ENCODE measurements at regions not wholly inside any gene's neighbourhood (a gene's known extent, or its start where the extent isn't known, plus 50 kb on each side); places are given as distances from the start of the nearest gene placed in this dataset.

GRCh38 chr2:5263291-5263690 lies 428.9 kb upstream of the SOX11 start:
- Histone ChIP-seq H3K27ac (no peak overlapping the region), H3K4me1 (ENCODE audit: control insufficient read depth in 1 of 2, low read depth in 2 of 2) (no peaks in the 10 kb centered on the region), H3K27me3 (replicated peaks; ENCODE audit: insufficient read depth) (no peaks in the 10 kb centered on the region), H3K4me3 (no peak overlapping the region), H3K9me3 (no peaks in the 10 kb centered on the region), H3K36me3 (no peaks in the 10 kb centered on the region)
- DNase-seq (ENCODE audit: low spot score) (no peak), ATAC-seq (ENCODE audit: insufficient number of reproducible peaks, low FRiP score, low read depth) (no peak)
- TF ChIP-seq CTCF (IDR thresholded peaks at IDR 0.05): no peak

DNA sequence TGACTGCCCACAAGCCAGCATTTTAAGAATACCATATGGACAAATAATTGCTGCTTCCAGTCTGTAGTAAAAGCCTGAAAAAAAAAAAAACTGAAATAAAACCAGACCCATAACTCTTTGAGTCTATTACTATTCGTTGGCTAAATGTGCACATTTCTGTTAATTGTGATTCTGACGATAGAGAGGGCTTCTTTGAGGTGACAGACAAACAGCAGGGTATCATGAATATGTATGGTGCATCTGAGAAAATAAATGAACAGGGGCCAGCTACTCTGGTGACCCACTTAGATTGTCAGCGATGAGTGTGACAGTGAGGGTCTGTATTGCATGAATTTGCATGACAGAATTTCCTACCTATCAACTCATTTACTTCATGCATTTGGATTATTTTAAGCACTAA lies 427.8 kb upstream of the SOX11 start:
- DNase-seq (ENCODE audit: low spot score): no peak
- no peak for ATAC-seq (ENCODE audit: insufficient number of reproducible peaks, low FRiP score, low read depth)
- Histone ChIP-seq H3K4me1 (ENCODE audit: control insufficient read depth in 1 of 2, low read depth in 2 of 2) (no peaks in the 10 kb centered on the region), H3K9me3 (no peaks in the 10 kb centered on the region), H3K4me3 (no peak overlapping the region), H3K27me3 (replicated peaks; ENCODE audit: insufficient read depth) (no peaks in the 10 kb centered on the region), H3K27ac (no peak overlapping the region), H3K36me3 (no peaks in the 10 kb centered on the region)
- TF ChIP-seq CTCF (IDR thresholded peaks at IDR 0.05): no peak

DNA sequence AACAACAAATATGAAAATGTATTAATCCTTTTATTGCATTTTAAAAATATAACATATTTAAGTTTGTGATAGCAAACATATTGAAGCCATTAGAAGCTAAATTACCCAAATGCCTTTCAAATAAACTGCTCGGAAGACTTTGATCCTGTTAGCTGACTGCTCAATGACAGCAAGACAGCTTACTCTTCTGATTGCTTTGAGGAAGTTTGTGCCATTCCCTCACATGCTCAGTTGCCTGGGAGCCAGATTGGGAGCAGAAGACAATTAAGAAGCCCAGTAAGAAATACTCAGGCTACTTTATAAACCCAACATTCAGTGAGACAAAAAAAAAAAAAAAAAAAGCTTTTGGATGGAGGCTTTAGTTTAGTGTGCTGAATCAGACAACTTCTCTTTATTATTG lies 407.1 kb upstream of the SOX11 start:
- Histone ChIP-seq H3K4me1 (ENCODE audit: control insufficient read depth in 1 of 2, low read depth in 2 of 2) (no peaks in the 10 kb centered on the region), H3K27ac (no peak overlapping the region), H3K36me3 (no peaks in the 10 kb centered on the region), H3K4me3 (no peak overlapping the region), H3K27me3 (replicated peaks; ENCODE audit: insufficient read depth) (no peaks in the 10 kb centered on the region), H3K9me3 (no peaks in the 10 kb centered on the region)
- ATAC-seq (ENCODE audit: insufficient number of reproducible peaks, low FRiP score, low read depth): no peak
- no peak for TF ChIP-seq CTCF (IDR thresholded peaks at IDR 0.05)
- DNase-seq (ENCODE audit: low spot score): no peak

- H3K36me3 ChIP-seq: no peaks in the 10 kb centered on the region
- H3K4me3 ChIP-seq: no peak overlapping the region
- H3K27me3 ChIP-seq (replicated peaks; ENCODE audit: insufficient read depth): no peaks in the 10 kb centered on the region
- no peak overlapping the region for H3K27ac ChIP-seq
- no peaks in the 10 kb centered on the region for H3K4me1 ChIP-seq (ENCODE audit: control insufficient read depth in 1 of 2, low read depth in 2 of 2)
- no peak for TF ChIP-seq CTCF (IDR thresholded peaks at IDR 0.05)
- DNase-seq (ENCODE audit: low spot score) (no peak), ATAC-seq (ENCODE audit: insufficient number of reproducible peaks, low FRiP score, low read depth) (no peak)
- H3K9me3 ChIP-seq: no peaks in the 10 kb centered on the region
Measured at GRCh38 chr2:5285872-5286769, 406.1 kb upstream of the SOX11 start.

GRCh38 chr2:5287558-5288334 lies 404.4 kb upstream of the SOX11 start:
- no peak overlapping the region for H3K4me3 ChIP-seq
- no peak for TF ChIP-seq CTCF (IDR thresholded peaks at IDR 0.05)
- no peak for ATAC-seq (ENCODE audit: insufficient number of reproducible peaks, low FRiP score, low read depth)

More at GRCh38 chr2:5287558-5288334, 404.4 kb upstream of the SOX11 start:
- no peaks in the 10 kb centered on the region for H3K36me3 ChIP-seq
- H3K27ac ChIP-seq: no peak overlapping the region
- H3K27me3 ChIP-seq (replicated peaks; ENCODE audit: insufficient read depth): no peaks in the 10 kb centered on the region
- no peaks in the 10 kb centered on the region for H3K4me1 ChIP-seq (ENCODE audit: control insufficient read depth in 1 of 2, low read depth in 2 of 2)
- H3K9me3 ChIP-seq: no peaks in the 10 kb centered on the region
- no peak for DNase-seq (ENCODE audit: low spot score)

Data from thoracic aorta (tissue), 2 donors.